ENCODE measurements at regions not wholly inside any gene's neighbourhood (a gene's known extent, or its start where the extent isn't known, plus 50 kb on each side); places are given as distances from the start of the nearest gene placed in this dataset.

- TF ChIP-seq, protein P1, sequence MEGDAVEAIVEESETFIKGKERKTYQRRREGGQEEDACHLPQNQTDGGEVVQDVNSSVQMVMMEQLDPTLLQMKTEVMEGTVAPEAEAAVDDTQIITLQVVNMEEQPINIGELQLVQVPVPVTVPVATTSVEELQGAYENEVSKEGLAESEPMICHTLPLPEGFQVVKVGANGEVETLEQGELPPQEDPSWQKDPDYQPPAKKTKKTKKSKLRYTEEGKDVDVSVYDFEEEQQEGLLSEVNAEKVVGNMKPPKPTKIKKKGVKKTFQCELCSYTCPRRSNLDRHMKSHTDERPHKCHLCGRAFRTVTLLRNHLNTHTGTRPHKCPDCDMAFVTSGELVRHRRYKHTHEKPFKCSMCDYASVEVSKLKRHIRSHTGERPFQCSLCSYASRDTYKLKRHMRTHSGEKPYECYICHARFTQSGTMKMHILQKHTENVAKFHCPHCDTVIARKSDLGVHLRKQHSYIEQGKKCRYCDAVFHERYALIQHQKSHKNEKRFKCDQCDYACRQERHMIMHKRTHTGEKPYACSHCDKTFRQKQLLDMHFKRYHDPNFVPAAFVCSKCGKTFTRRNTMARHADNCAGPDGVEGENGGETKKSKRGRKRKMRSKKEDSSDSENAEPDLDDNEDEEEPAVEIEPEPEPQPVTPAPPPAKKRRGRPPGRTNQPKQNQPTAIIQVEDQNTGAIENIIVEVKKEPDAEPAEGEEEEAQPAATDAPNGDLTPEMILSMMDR (IDR thresholded peaks at IDR 0.05; ENCODE audit: low read depth, low read length, missing control alignments), result no peak
Observed at GRCh38 chr1:219051547-219051946, 122.1 kb upstream of the LYPLAL1 start.

DNA sequence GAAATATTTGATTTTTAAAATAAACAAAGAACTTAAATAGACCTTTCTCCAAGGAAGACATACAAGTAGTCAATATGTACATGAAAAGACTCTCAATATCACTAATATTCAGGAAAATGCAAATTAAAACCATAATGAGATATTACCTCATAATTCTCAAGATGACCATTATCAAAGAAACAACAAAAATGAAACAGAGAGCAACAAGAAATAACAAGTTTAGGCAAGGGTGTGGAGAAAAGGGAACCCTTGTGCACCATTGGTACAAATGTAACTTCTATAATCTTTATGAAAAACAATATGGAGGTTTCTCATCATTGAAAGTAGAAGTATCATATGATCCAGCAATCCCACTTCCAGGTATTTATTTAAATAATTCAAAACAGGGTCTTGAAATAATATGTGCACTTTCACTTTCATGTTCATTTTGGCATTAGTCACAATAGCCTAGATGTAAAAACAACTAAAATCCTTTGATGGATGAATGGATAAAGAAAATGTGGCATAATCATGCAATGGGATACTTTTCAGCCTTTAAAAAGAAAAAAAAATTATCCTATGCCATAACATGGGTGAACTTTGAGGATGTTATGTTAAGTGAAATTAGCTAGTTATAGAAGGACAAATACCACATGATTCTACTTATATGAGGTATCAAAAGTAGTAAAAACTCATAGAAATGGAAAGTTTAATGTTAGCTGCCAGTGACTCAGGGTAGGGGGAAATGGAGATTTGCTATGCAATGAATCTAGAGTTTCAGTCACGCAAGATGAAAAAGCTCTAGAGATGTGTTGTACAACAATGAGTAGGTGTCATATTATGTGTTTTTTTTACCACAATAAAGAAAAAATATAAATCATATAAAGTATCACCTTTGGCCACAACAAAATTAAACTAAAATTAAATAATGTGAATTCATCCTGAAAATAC lies 114.5 kb upstream of the LYPLAL1 start:
- TF ChIP-seq, protein P1 (IDR thresholded peaks at IDR 0.05; ENCODE audit: low read depth, low read length, missing control alignments), result no peak
- no peak for DNase-seq (ENCODE audit: extremely low read depth, low read depth)
- H3K4me3 ChIP-seq (replicated peaks; ENCODE audit: low read depth, low read length), result no peak overlapping the region

More at GRCh38 chr1:219051547-219051946, 122.1 kb upstream of the LYPLAL1 start:
- H3K4me3 ChIP-seq (replicated peaks; ENCODE audit: low read depth, low read length), result no peak overlapping the region
- DNase-seq (ENCODE audit: extremely low read depth, low read depth), result no peak

DNA sequence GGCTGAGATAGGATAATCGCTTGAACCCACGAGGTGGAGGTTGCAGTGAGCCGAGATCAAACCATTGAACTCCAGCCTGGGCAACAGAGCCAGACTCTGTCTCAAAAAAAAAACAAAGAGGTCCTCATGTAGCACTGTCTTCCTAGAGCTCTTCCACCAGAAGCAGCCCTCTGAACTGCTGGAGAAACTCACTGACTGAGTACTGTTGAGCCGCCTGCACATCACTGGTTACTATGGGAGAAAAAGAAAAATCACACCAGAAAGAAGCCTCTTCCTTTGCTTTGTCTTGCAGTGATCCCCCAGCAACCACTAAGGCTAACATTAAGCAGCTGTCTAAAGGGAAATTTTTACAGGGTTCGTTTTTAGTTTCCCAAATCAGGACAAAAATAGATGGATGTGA lies 112.9 kb upstream of the LYPLAL1 start:
- TF ChIP-seq, protein P1 (IDR thresholded peaks at IDR 0.05; ENCODE audit: low read depth, low read length, missing control alignments), result no peak
- no peak overlapping the region for H3K4me3 ChIP-seq (replicated peaks; ENCODE audit: low read depth, low read length)
- DNase-seq (ENCODE audit: extremely low read depth, low read depth), result no peak

DNA sequence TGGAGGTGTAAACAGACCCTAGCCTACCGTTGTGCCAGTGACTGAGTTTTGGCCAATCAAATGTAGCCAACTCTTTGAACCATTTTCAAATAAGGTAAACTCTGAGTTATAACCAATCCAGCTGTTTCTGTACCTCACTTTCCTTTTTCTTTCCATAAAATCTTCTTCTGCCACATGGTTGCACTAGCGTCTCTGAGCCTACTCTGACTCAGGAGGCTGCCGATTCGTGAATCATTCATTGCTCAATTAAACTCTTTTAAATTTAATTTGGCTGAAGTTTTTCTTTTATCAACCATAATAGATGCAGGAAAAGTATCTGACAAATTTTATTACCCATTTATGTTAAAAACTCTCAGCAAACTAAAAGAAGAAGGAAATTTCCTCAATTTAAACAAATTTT lies 111.5 kb upstream of the LYPLAL1 start:
- no peak overlapping the region for H3K4me3 ChIP-seq (replicated peaks; ENCODE audit: low read depth, low read length)
- DNase-seq (ENCODE audit: extremely low read depth, low read depth), result no peak

DNA sequence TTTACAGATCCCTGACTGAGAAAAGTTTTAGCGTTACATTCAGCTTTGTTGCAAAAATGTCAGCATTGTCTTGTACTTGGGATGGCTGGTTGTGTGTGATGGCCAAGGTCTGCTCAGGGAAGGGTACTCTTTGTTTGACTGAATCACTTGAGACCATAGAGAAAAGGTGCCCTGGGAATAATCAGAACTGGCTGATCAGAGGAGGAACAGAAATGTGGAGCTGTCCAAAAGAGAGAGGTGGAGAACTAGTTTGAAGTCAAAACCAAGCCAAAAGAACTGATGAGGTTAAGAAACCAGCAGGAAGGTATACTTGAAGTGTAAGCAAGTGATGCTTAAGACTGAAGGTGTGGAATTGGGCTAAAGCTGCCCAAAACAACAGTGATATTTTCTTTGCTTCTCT lies 107.6 kb upstream of the LYPLAL1 start:
- DNase-seq (ENCODE audit: extremely low read depth, low read depth), result no peak
- H3K4me3 ChIP-seq (replicated peaks; ENCODE audit: low read depth, low read length), result no peak overlapping the region

More for the DNA sequence above, 111.5 kb upstream of the LYPLAL1 start:
- TF ChIP-seq, protein P1 (IDR thresholded peaks at IDR 0.05; ENCODE audit: low read depth, low read length, missing control alignments), result no peak

GRCh38 chr1:219066631-219067349 lies 106.9 kb upstream of the LYPLAL1 start:
- TF ChIP-seq, protein P1 (IDR thresholded peaks at IDR 0.05; ENCODE audit: low read depth, low read length, missing control alignments), result peak; percentile 38
- peak; percentile 40 for DNase-seq (ENCODE audit: extremely low read depth, low read depth)
- no peak overlapping the region for H3K4me3 ChIP-seq (replicated peaks; ENCODE audit: low read depth, low read length)

More for the DNA sequence above, 107.6 kb upstream of the LYPLAL1 start:
- TF ChIP-seq, protein P1 (IDR thresholded peaks at IDR 0.05; ENCODE audit: low read depth, low read length, missing control alignments), result no peak
